DND-41 (cell line): ENCODE measurements at regions not wholly inside any gene's neighbourhood (a gene's known extent, or its start where the extent isn't known, plus 50 kb on each side); places are given as distances from the start of the nearest gene placed in this dataset.

Source experiments
- ATAC-seq: fragments of 200-7000 bp; cut with Tn5 transposase; 3 replicates; pipeline ENCODE4 v1.9.1; 2021; ENCODE audit warnings: low read depth; ENCODE audit not compliant: insufficient read depth
- DNase-seq: peaks from one replicate; pipeline ENCODE4 v3.0.0-alpha.2; 2020
- H2AFZ ChIP-seq: 2 replicates; pipeline ENCODE4 v1.6.0; 2012; ENCODE audit warnings: low read depth, low read length
- H3K27ac ChIP-seq: 2 replicates; pipeline ENCODE4 v1.5.1; 2012; ENCODE audit warnings: low read length, inconsistent platforms
- H3K27me3 ChIP-seq: fragments of 200-600 bp; sonication (generic); 2 replicates; pipeline ENCODE4 v1.6.0; 2012; ENCODE audit warnings: low read length, mild to moderate bottlenecking, inconsistent platforms; ENCODE audit not compliant: insufficient read depth, poor library complexity
- H3K36me3 ChIP-seq: 2 replicates; pipeline ENCODE4 v1.5.1; 2012; ENCODE audit warnings: low read length, inconsistent platforms; ENCODE audit not compliant: insufficient read depth
- H3K4me1 ChIP-seq: 2 replicates; pipeline ENCODE4 v1.5.1; 2012; ENCODE audit warnings: mild to moderate bottlenecking, low read length; ENCODE audit not compliant: insufficient read depth
- H3K4me2 ChIP-seq: 2 replicates; pipeline ENCODE4 v1.6.0; 2012; ENCODE audit warnings: mild to moderate bottlenecking, moderate library complexity, low read length, inconsistent platforms; ENCODE audit not compliant: insufficient read depth
- H3K4me3 ChIP-seq, 2 experiments: fragments of 200-600 bp in 1 of 2; shearing (Covaris generic) in 1 of 2; 2 replicates each; pipeline ENCODE4 v1.5.1; 2012 to 2016; ENCODE audit warnings: inconsistent platforms in 2 of 2, low read length in 2 of 2, mild to moderate bottlenecking in 2 of 2, low read depth in 1 of 2, moderate library complexity in 1 of 2
- H3K79me2 ChIP-seq: 2 replicates; pipeline ENCODE4 v1.6.0; 2012; ENCODE audit warnings: low read length, inconsistent platforms; ENCODE audit not compliant: insufficient read depth
- H3K9ac ChIP-seq: 2 replicates; pipeline ENCODE4 v1.6.0; 2012; ENCODE audit warnings: low read depth, mild to moderate bottlenecking, inconsistent platforms, low read length, moderate library complexity
- H3K9me3 ChIP-seq: 2 replicates; pipeline ENCODE4 v1.5.1; 2012; ENCODE audit warnings: low read length, moderate library complexity, mild to moderate bottlenecking, inconsistent platforms; ENCODE audit not compliant: insufficient read depth, severe bottlenecking
- H4K20me1 ChIP-seq: 2 replicates; pipeline ENCODE4 v1.6.0; 2012; ENCODE audit warnings: low read length; ENCODE audit not compliant: insufficient read depth
- CTCF ChIP-seq: IDR thresholded peaks from 2 replicates; pipeline ENCODE4 v1.5.1; 2012; ENCODE audit warnings: borderline replicate concordance, low read length, moderate library complexity, mild to moderate bottlenecking; ENCODE audit not compliant: poor library complexity, severe bottlenecking; ENCODE audit errors: extremely low read depth
- EZH2 ChIP-seq: IDR thresholded peaks from 3 replicates; pipeline ENCODE4 v1.6.1; 2012; ENCODE audit warnings: borderline replicate concordance, low read depth, mild to moderate bottlenecking, moderate library complexity, low read length, inconsistent platforms; ENCODE audit not compliant: severe bottlenecking

GRCh38 chr2:198400999-198401398 is 596.6 kb downstream of the PLCL1 start:
- no peaks in the 10 kb centered on the region for H3K4me1 ChIP-seq
- H2AFZ ChIP-seq: no peak overlapping the region
- H3K4me2 ChIP-seq: no peak overlapping the region
- H3K27ac ChIP-seq: no peak overlapping the region
- H3K9ac ChIP-seq: no peak overlapping the region
- H3K79me2 ChIP-seq: no peaks in the 10 kb centered on the region
- no peaks in the 10 kb centered on the region for H3K9me3 ChIP-seq
- H4K20me1 ChIP-seq: no peaks in the 10 kb centered on the region
- no peaks in the 10 kb centered on the region for H3K36me3 ChIP-seq
- H3K4me3 ChIP-seq: no peak overlapping the region
- peaks cover 3% of the 10 kb centered on the region for H3K27me3 ChIP-seq
- TF ChIP-seq CTCF (no peak), EZH2 (no peak)
- DNase-seq: no peak
- ATAC-seq: no peak

GRCh38 chr2:198394208-198394607 is 589.8 kb downstream of the PLCL1 start:
- Histone ChIP-seq H3K79me2 (no peaks in the 10 kb centered on the region), H3K36me3 (no peaks in the 10 kb centered on the region), H3K4me3 (no peak overlapping the region), H2AFZ (no peak overlapping the region), H3K27ac (no peak overlapping the region), H3K9me3 (no peaks in the 10 kb centered on the region), H3K4me2 (no peak overlapping the region), H3K4me1 (no peaks in the 10 kb centered on the region), H3K9ac (no peak overlapping the region), H3K27me3 (no peaks in the 10 kb centered on the region), H4K20me1 (no peaks in the 10 kb centered on the region)
- ATAC-seq (no peak), DNase-seq (no peak)
- TF ChIP-seq EZH2 (no peak), CTCF (no peak)

GRCh38 chr2:198390670-198391069 is 586.3 kb downstream of the PLCL1 start:
- no peaks in the 10 kb centered on the region for H3K9me3 ChIP-seq

GRCh38 chr2:198387677-198388076 is 583.3 kb downstream of the PLCL1 start:
- Histone ChIP-seq H3K4me1 (no peaks in the 10 kb centered on the region), H3K79me2 (no peaks in the 10 kb centered on the region), H3K27me3 (no peaks in the 10 kb centered on the region), H4K20me1 (no peaks in the 10 kb centered on the region), H3K4me2 (no peak overlapping the region), H3K4me3 (no peak overlapping the region), H2AFZ (no peak overlapping the region), H3K9me3 (no peaks in the 10 kb centered on the region), H3K36me3 (no peaks in the 10 kb centered on the region), H3K27ac (no peak overlapping the region), H3K9ac (no peak overlapping the region)
- TF ChIP-seq EZH2 (no peak), CTCF (no peak)
- ATAC-seq (no peak), DNase-seq (no peak)

More at GRCh38 chr2:198390670-198391069, 586.3 kb downstream of the PLCL1 start:
- no peak overlapping the region for H3K4me3 ChIP-seq
- no peak overlapping the region for H3K27ac ChIP-seq
- no peaks in the 10 kb centered on the region for H3K4me1 ChIP-seq
- no peaks in the 10 kb centered on the region for H3K36me3 ChIP-seq
- H3K27me3 ChIP-seq: no peaks in the 10 kb centered on the region
- H3K79me2 ChIP-seq: no peaks in the 10 kb centered on the region
- DNase-seq (no peak), ATAC-seq (no peak)
- no peaks in the 10 kb centered on the region for H4K20me1 ChIP-seq
- H2AFZ ChIP-seq: no peak overlapping the region
- no peak for TF ChIP-seq EZH2
- no peak overlapping the region for H3K9ac ChIP-seq
- H3K4me2 ChIP-seq: no peak overlapping the region
